HepG2 (cell line): ENCODE measurements at regions not wholly inside any gene's neighbourhood (a gene's known extent, or its start where the extent isn't known, plus 50 kb on each side); places are given as distances from the start of the nearest gene placed in this dataset.

ENCODE experiments used
- ATAC-seq: fragments of 200-7000 bp; cut with Tn5 transposase; 3 replicates; pipeline ENCODE4 v1.9.1; 2020; ENCODE audit warnings: mild to moderate bottlenecking, moderate library complexity
- BruUV-seq: library from RNA; stranded (reverse); fragments of 400-500 nt; replicated peaks from 2 replicates; lab custom pipeline; 2021; lab: Mats Ljungman, UMichigan
- CTCF ChIA-PET: fragments of 300-600 bp; formaldehyde crosslinking; extraction: SDS; loops from one replicate; lab custom pipeline; 2021; ENCODE audit warnings: low total read pairs, inconsistent platforms, low intra/inter-chr PET ratio; lab: Yijun Ruan, JAX
- POLR2A ChIA-PET: fragments of 350-600 bp; sonication (Branson Sonifier 250); formaldehyde crosslinking; loops from one replicate; lab custom pipeline; 2020; ENCODE audit warnings: antibody characterized with exemption, inconsistent platforms; lab: Yijun Ruan, JAX
- DNase-seq: peaks from one replicate; pipeline ENCODE4 v3.0.0-alpha.2; 2015; ENCODE audit warnings: low spot score
- FAIRE-seq: peaks from 3 replicates; lab custom pipeline; 2011; peaks lifted over from hg19 to GRCh38; lab: Jason Lieb, UNC
- H2AFZ ChIP-seq: one replicate; pipeline ENCODE4 v1.6.1; 2011; ENCODE audit warnings: low read length, inconsistent platforms
- H3K27ac ChIP-seq: fragments of 300-600 bp; 3 replicates; pipeline ENCODE4 v1.8.0; 2011; ENCODE audit warnings: mixed run types, mild to moderate bottlenecking, mixed read lengths, low read length, inconsistent platforms; ENCODE audit not compliant: insufficient read depth; ENCODE audit errors: extremely low read length
- H3K27me3 ChIP-seq, 2 experiments: fragments of 200-600 bp in 1 of 2; 2 replicates in 1 of 2; 3 replicates in 1 of 2; pipeline versions ENCODE4 v1.6.0 to v1.8.0; 2011; ENCODE audit warnings: low read length in 2 of 2, mild to moderate bottlenecking in 2 of 2, moderate library complexity in 2 of 2, inconsistent platforms in 1 of 2; ENCODE audit not compliant: insufficient read depth in 2 of 2, control insufficient read depth in 1 of 2
- H3K36me3 ChIP-seq, 2 experiments: fragments of 200-600 bp in 1 of 2; replicated peaks in 1 of 2; 2 replicates in 1 of 2; 3 replicates in 1 of 2; pipeline versions ENCODE4 v1.5.1 to v1.8.0; 2011; ENCODE audit warnings: low read length in 2 of 2, inconsistent platforms in 1 of 2; ENCODE audit not compliant: insufficient read depth in 2 of 2, control insufficient read depth in 1 of 2
- H3K4me1 ChIP-seq: 2 replicates; pipeline ENCODE4 v1.5.1; 2012; ENCODE audit warnings: low read length, inconsistent platforms; ENCODE audit not compliant: insufficient read depth
- H3K4me2 ChIP-seq: 2 replicates; pipeline ENCODE4 v1.6.0; 2011; ENCODE audit warnings: low read depth, low read length, inconsistent platforms
- H3K4me3 ChIP-seq, 3 experiments: fragments of 200-600 bp in 1 of 3; sonication (generic), shearing (Covaris generic) in 1 of 3; replicated peaks in 1 of 3; 2 replicates each; pipeline ENCODE4 v1.5.1; 2011 to 2016; ENCODE audit warnings: low read length in 3 of 3, inconsistent platforms in 2 of 3, low read depth in 2 of 3, mild to moderate bottlenecking in 2 of 3, control low read depth in 1 of 3, mixed read lengths in 1 of 3; ENCODE audit not compliant: insufficient read depth in 1 of 3
- H3K79me2 ChIP-seq: one replicate; pipeline ENCODE4 v1.6.1; 2011; ENCODE audit warnings: low read length, inconsistent platforms; ENCODE audit not compliant: insufficient read depth
- H3K9ac ChIP-seq: 2 replicates; pipeline ENCODE4 v1.6.0; 2011; ENCODE audit warnings: mild to moderate bottlenecking, low read depth, low read length, inconsistent platforms; ENCODE audit not compliant: insufficient read depth
- H3K9me3 ChIP-seq: 2 replicates; pipeline ENCODE4 v1.5.1; 2012; ENCODE audit warnings: mild to moderate bottlenecking, low read length
- H4K20me1 ChIP-seq: 2 replicates; pipeline ENCODE4 v1.6.0; 2011; ENCODE audit warnings: inconsistent platforms, mild to moderate bottlenecking, low read length, moderate library complexity; ENCODE audit not compliant: insufficient read depth
- CEBPG ChIP-seq: IDR thresholded peaks from 2 replicates; pipeline ENCODE4 v1.6.1; 2016
- ERF ChIP-seq: IDR thresholded peaks from 2 replicates; pipeline ENCODE4 v1.6.1; 2018; ENCODE audit warnings: missing biosample characterization, missing genetic modification reagents
- FOXJ3 ChIP-seq: sonication (generic); formaldehyde crosslinking; IDR thresholded peaks from 2 replicates; pipeline ENCODE4 v1.4.0; 2020; ENCODE audit warnings: missing genetic modification reagents, mild to moderate bottlenecking, borderline replicate concordance
- HES4 ChIP-seq: sonication (generic); formaldehyde crosslinking; IDR thresholded peaks from 2 replicates; pipeline ENCODE4 v1.9.0; 2021; ENCODE audit warnings: mild to moderate bottlenecking, missing genetic modification reagents, borderline replicate concordance
- IKZF4 ChIP-seq: sonication (generic); formaldehyde crosslinking; IDR thresholded peaks from 2 replicates; pipeline ENCODE4 v1.5.1; 2020; ENCODE audit warnings: borderline replicate concordance, mild to moderate bottlenecking, low read depth, missing genetic modification reagents; ENCODE audit errors: not compliant biosample characterization
- MAX ChIP-seq: IDR thresholded peaks from 2 replicates; pipeline ENCODE4 v1.6.1; 2012; ENCODE audit warnings: inconsistent platforms
- MIER2 ChIP-seq: IDR thresholded peaks from 2 replicates; pipeline ENCODE4 v1.6.1; 2016; ENCODE audit warnings: missing biosample characterization, missing genetic modification reagents
- MTF2 ChIP-seq: sonication (generic); formaldehyde crosslinking; IDR thresholded peaks from 2 replicates; pipeline ENCODE4 v1.5.0; 2020; ENCODE audit warnings: missing genetic modification reagents, borderline replicate concordance
- NFATC3 ChIP-seq: sonication (generic); formaldehyde crosslinking; IDR thresholded peaks from 2 replicates; pipeline ENCODE4 v1.5.1; 2020; ENCODE audit warnings: mild to moderate bottlenecking, missing genetic modification reagents
- SOX5 ChIP-seq: IDR thresholded peaks from 2 replicates; pipeline ENCODE4 v1.6.1; 2016; ENCODE audit warnings: borderline replicate concordance
- SRF ChIP-seq: IDR thresholded peaks from 2 replicates; pipeline ENCODE4 v1.6.1; 2011; ENCODE audit warnings: mild to moderate bottlenecking, low read depth, low read length, moderate library complexity
- YEATS2 ChIP-seq: sonication (generic); formaldehyde crosslinking; IDR thresholded peaks from 2 replicates; pipeline ENCODE4 v1.4.0; 2020; ENCODE audit warnings: missing genetic modification reagents, borderline replicate concordance
- ZFX ChIP-seq: sonication (generic); formaldehyde crosslinking; IDR thresholded peaks from 2 replicates; pipeline ENCODE4 v1.4.0; 2020; ENCODE audit warnings: mild to moderate bottlenecking, low read depth, missing genetic modification reagents, moderate library complexity
- ZNF180 ChIP-seq: sonication (generic); formaldehyde crosslinking; IDR thresholded peaks from 2 replicates; pipeline ENCODE4 v1.4.0; 2020; ENCODE audit warnings: low read depth, missing genetic modification reagents, borderline replicate concordance
- ZNF20 ChIP-seq: sonication (generic); formaldehyde crosslinking; IDR thresholded peaks from 2 replicates; pipeline ENCODE4 v1.4.0; 2020; ENCODE audit warnings: mild to moderate bottlenecking, moderate library complexity, missing genetic modification reagents
- ZNF232 ChIP-seq: sonication (generic); formaldehyde crosslinking; IDR thresholded peaks from 2 replicates; pipeline ENCODE4 v1.4.0; 2020; ENCODE audit warnings: missing genetic modification reagents, borderline replicate concordance
- ZNF431 ChIP-seq: sonication (generic); formaldehyde crosslinking; IDR thresholded peaks from 2 replicates; pipeline ENCODE4 v1.9.0; 2022; ENCODE audit warnings: missing genetic modification reagents, low read depth, mild to moderate bottlenecking, borderline replicate concordance
- ZNF644 ChIP-seq: IDR thresholded peaks from 2 replicates; pipeline ENCODE4 v1.6.1; 2016; ENCODE audit warnings: low read depth
- WGBS: methylation state at CpG from one replicate; pipeline ENCODE4 v1.1.6; 2017; ENCODE audit warnings: low lambda C conversion rate; 5-methylcytosine and 5-hydroxymethylcytosine counted together
- in situ Hi-C: cut with HindIII; loops from 2 replicates; pipeline ENCODE4 v1.10.0; 2017; ENCODE audit warnings: low pct_unique_long_range_greater_than_20kb; ENCODE audit not compliant: extremely low pct_ligation_motif_present
- intact Hi-C: fragments of 100-400 bp; cut with micrococcal nuclease; formaldehyde crosslinking; loops from one replicate; pipeline ENCODE4 v1.10.0; 2022; ENCODE audit not compliant: unreplicated experiment

- no TSS peak for BruUV-seq
- intact Hi-C loops, result no loop called here
- WGBS, result 28% methylated on average over 15 of the region's 33 CpGs
Observed at GRCh38 chr13:111862836-111863815, 203.8 kb upstream of the SOX1 start.

GRCh38 chr13:111864566-111864965 is 202.4 kb upstream of the SOX1 start:
- Histone ChIP-seq H3K27ac (no peak overlapping the region), H3K36me3 (no peaks in the 10 kb centered on the region), H2AFZ (no peak overlapping the region), H3K9ac (no peak overlapping the region), H3K4me2 (no peak overlapping the region), H3K4me3 (no peak overlapping the region), H3K4me1 (no peaks in the 10 kb centered on the region), H4K20me1 (no peaks in the 10 kb centered on the region), H3K9me3 (no peaks in the 10 kb centered on the region), H3K27me3 (peaks cover 2 to 34% of the 10 kb centered on the region in 2 experiments; a peak in 3 of 5 replicates), H3K79me2 (no peaks in the 10 kb centered on the region)
- in situ Hi-C loops (no loop called here), intact Hi-C loops (no loop called here)
- ATAC-seq (no peak), DNase-seq (no peak), FAIRE-seq (no peak)
- 18% methylated on average over 10 of the region's 12 CpGs for WGBS
- BruUV-seq, result no TSS peak
- POLR2A ChIA-PET, result no interaction called here
- CTCF ChIA-PET, result no interaction called here
- no peak for TF ChIP-seq MTF2 (CRISPR knock-in tag)
- no peak for TF ChIP-seq ZNF180 (CRISPR knock-in tag)
- TF ChIP-seq SOX5, result no peak
- no peak for TF ChIP-seq FOXJ3 (CRISPR knock-in tag)
- no peak for TF ChIP-seq CEBPG
- no peak for TF ChIP-seq ZNF20
- no peak for TF ChIP-seq NFATC3 (CRISPR knock-in tag)
- TF ChIP-seq YEATS2 (CRISPR knock-in tag), result no peak
- no peak for TF ChIP-seq ZFX (CRISPR knock-in tag)

More at GRCh38 chr13:111862836-111863815, 203.8 kb upstream of the SOX1 start:
- H3K27me3 ChIP-seq, result peaks cover 2 to 31% of the 10 kb centered on the region in 2 experiments; a peak in 3 of 5 replicates
- no peak overlapping the region for H2AFZ ChIP-seq
- ChIA-PET CTCF (no interaction called here), POLR2A (no interaction called here)
- FAIRE-seq (no peak), ATAC-seq (no peak), DNase-seq (no peak)
- no peaks in the 10 kb centered on the region for H3K36me3 ChIP-seq
- H3K9ac ChIP-seq, result no peak overlapping the region
- H3K4me3 ChIP-seq, result no peak overlapping the region
- H3K9me3 ChIP-seq, result no peaks in the 10 kb centered on the region
- H3K4me2 ChIP-seq, result no peak overlapping the region
- no peaks in the 10 kb centered on the region for H3K4me1 ChIP-seq
- in situ Hi-C loops, result no loop called here
- no peaks in the 10 kb centered on the region for H3K79me2 ChIP-seq
- TF ChIP-seq HES4 (CRISPR knock-in tag), result no peak
- no peak for TF ChIP-seq ERF (CRISPR knock-in tag)
- no peak for TF ChIP-seq ZNF431 (CRISPR knock-in tag)
- no peak for TF ChIP-seq MIER2
- no peak for TF ChIP-seq IKZF4 (CRISPR knock-in tag)
- TF ChIP-seq ZNF232 (CRISPR knock-in tag), result no peak
- no peak for TF ChIP-seq MAX
- no peak for TF ChIP-seq ZNF644 (CRISPR knock-in tag)
- TF ChIP-seq SRF, result no peak
- no peak overlapping the region for H3K27ac ChIP-seq
- H4K20me1 ChIP-seq, result no peaks in the 10 kb centered on the region
